SU-DHL-6 (cell line): ENCODE measurements at regions not wholly inside any gene's neighbourhood (a gene's known extent, or its start where the extent isn't known, plus 50 kb on each side); places are given as distances from the start of the nearest gene placed in this dataset.

Experiments used
- CTCF ChIP-seq: fragments of 200-600 bp; sonication (generic); IDR thresholded peaks from one replicate; pipeline ENCODE4 v1.5.1; 2017; ENCODE audit warnings: antibody characterized with exemption, mild to moderate bottlenecking, low read length, moderate library complexity; ENCODE audit not compliant: insufficient read depth, poor library complexity, severe bottlenecking
- EZH2phosphoT487 ChIP-seq: fragments of 200-600 bp; sonication (generic), shearing (Covaris generic); conservative IDR thresholded peaks from 2 replicates; pipeline ENCODE4 v1.6.1; 2018; ENCODE audit warnings: mild to moderate bottlenecking, antibody characterized with exemption, low read length, moderate library complexity, mixed read lengths

GRCh38 chr6:40265615-40266014 is 321.5 kb downstream of the LRFN2 start:
- TF ChIP-seq CTCF (no peak), EZH2phosphoT487 (no peak)
